Right lobe of liver (tissue), 4 donors: ENCODE measurements at regions not wholly inside any gene's neighbourhood (a gene's known extent, or its start where the extent isn't known, plus 50 kb on each side); places are given as distances from the start of the nearest gene placed in this dataset.

Experiments
- CTCF ChIP-seq, 4 donors: fragments of 200-600 bp in 3 of 4; fragments of 450-650 bp in 1 of 4; IDR thresholded peaks; one replicate each; pipeline versions ENCODE4 v1.5.1 to v1.8.0; 2016 to 2022; ENCODE audit warnings: antibody characterized with exemption in 4 of 4, mild to moderate bottlenecking in 2 of 4
- POLR2A ChIP-seq: fragments of 450-650 bp; IDR thresholded peaks from one replicate; pipeline ENCODE4 v1.6.1; 2017; ENCODE audit warnings: antibody characterized with exemption, mild to moderate bottlenecking
- donor health status: DM: no; HTN: no; CAD: no.
- donor health status: DM: no; HTN: no; CAD: no.
- donor health status: DM: no; HTN: yes; CAD: no.

- TF ChIP-seq CTCF (IDR thresholded peaks at IDR 0.05): no peak
- no peak for TF ChIP-seq POLR2A
Observed at GRCh38 chr5:118533923-118534322, 454.4 kb downstream of the DTWD2 start.
